ENCODE measurements at regions not wholly inside any gene's neighbourhood (a gene's known extent, or its start where the extent isn't known, plus 50 kb on each side); places are given as distances from the start of the nearest gene placed in this dataset.
"Not testable (repeated sequence)": the region's sequence is repeated elsewhere in the genome, so short reads cannot be mapped to it uniquely, and the experiment has no call there.

GRCh38 chr2:104975371-104975770, 62.5 kb upstream of the MRPS9 start:
- DNase-seq (ENCODE audit: extremely low read depth in 1 of 11, low read depth in 9 of 11, low spot score in 4 of 11) = no peak

- no peak for DNase-seq (ENCODE audit: extremely low read depth in 1 of 11, low read depth in 9 of 11, low spot score in 4 of 11)
Observed at GRCh38 chr2:104975851-104976250, 62.0 kb upstream of the MRPS9 start.

GRCh38 chr2:104976603-104977120, 61.2 kb upstream of the MRPS9 start:
- no peak for DNase-seq (ENCODE audit: extremely low read depth in 1 of 11, low read depth in 9 of 11, low spot score in 4 of 11)

GRCh38 chr2:104977958-104978357, 59.9 kb upstream of the MRPS9 start:
- no peak for DNase-seq (ENCODE audit: extremely low read depth in 1 of 11, low read depth in 9 of 11, low spot score in 4 of 11)

- DNase-seq (ENCODE audit: extremely low read depth in 1 of 11, low read depth in 9 of 11, low spot score in 4 of 11) = not testable (repeated sequence)
Observed at GRCh38 chr2:104979786-104980185, 58.1 kb upstream of the MRPS9 start.

- DNase-seq (ENCODE audit: extremely low read depth in 1 of 11, low read depth in 9 of 11, low spot score in 4 of 11) = no peak
Observed at GRCh38 chr2:104982111-104982510, 55.8 kb upstream of the MRPS9 start.

Data from renal cortex interstitium (tissue), 11 donors.